ENCODE measurements at regions not wholly inside any gene's neighbourhood (a gene's known extent, or its start where the extent isn't known, plus 50 kb on each side); places are given as distances from the start of the nearest gene placed in this dataset.

GRCh38 chr3:73141525-73141924 lies 80.1 kb downstream of the EBLN2 start:
- Histone ChIP-seq H2BK20ac (ENCODE audit: low read length) (no peak overlapping the region), H3K23ac (ENCODE audit: insufficient read length) (no peak overlapping the region), H4K5ac (ENCODE audit: insufficient read length, low read depth, low read length) (no peak overlapping the region), H3K9ac (replicated peaks in 1 of 4; ENCODE audit: extremely low read depth in 1 of 4, low read depth in 3 of 4, low read length in 3 of 4) (no peak overlapping the region), H3K27me3 (replicated peaks in 1 of 4; ENCODE audit: control insufficient read depth in 3 of 4, extremely low read depth in 1 of 4, insufficient read depth in 3 of 4, low read length in 3 of 4) (no peaks in the 10 kb centered on the region), H3K23me2 (ENCODE audit: low read depth, low read length) (no peaks in the 10 kb centered on the region), H2AFZ (ENCODE audit: low read length) (no peak overlapping the region), H3K79me2 (ENCODE audit: control insufficient read depth in 1 of 2, insufficient read depth in 2 of 2, low read length in 2 of 2) (no peaks in the 10 kb centered on the region), H2BK5ac (ENCODE audit: low read depth, low read length) (no peak overlapping the region), H2BK12ac (ENCODE audit: low read depth, low read length) (no peak overlapping the region), H4K8ac (ENCODE audit: extremely low read depth, insufficient read depth, low read length) (no peak overlapping the region), H3K56ac (replicated peaks; ENCODE audit: insufficient read length, low read depth, low read length) (no peak overlapping the region), H3K27ac (ENCODE audit: low read depth, low read length) (no peak overlapping the region), H3K36me3 (ENCODE audit: control insufficient read depth in 2 of 4, insufficient read depth in 4 of 4, low read length in 3 of 4) (no peaks in the 10 kb centered on the region), H3K4ac (replicated peaks; ENCODE audit: insufficient read length, low read depth, low read length) (no peak overlapping the region), H2BK120ac (replicated peaks; ENCODE audit: low read depth, low read length) (no peak overlapping the region), H4K91ac (replicated peaks; ENCODE audit: insufficient read length, low read length) (no peak overlapping the region), H2AK5ac (ENCODE audit: low read depth, low read length) (no peak overlapping the region), H3K4me3 (ENCODE audit: extremely low read depth in 1 of 4, insufficient read depth in 2 of 4, low read depth in 3 of 4, low read length in 4 of 4) (no peak overlapping the region), H2BK15ac (ENCODE audit: low read length) (no peak overlapping the region), H4K20me1 (replicated peaks in 1 of 2; ENCODE audit: control insufficient read depth in 1 of 2, insufficient read depth in 2 of 2, low read length in 2 of 2) (no peaks in the 10 kb centered on the region), H3K4me2 (ENCODE audit: insufficient read depth in 1 of 2, low read depth in 2 of 2, low read length in 2 of 2) (no peak overlapping the region), H3K4me1 (replicated peaks in 1 of 4; ENCODE audit: control insufficient read depth in 3 of 4, insufficient read depth in 4 of 4, low read length in 3 of 4) (no peaks in the 10 kb centered on the region), H3K79me1 (ENCODE audit: low read depth, low read length) (no peaks in the 10 kb centered on the region), H3K18ac (ENCODE audit: extremely low read depth, low read length) (no peak overlapping the region), H3K14ac (ENCODE audit: insufficient read length) (no peak overlapping the region), H3K9me3 (ENCODE audit: insufficient read depth in 2 of 2, low read depth in 1 of 2, low read length in 1 of 2) (no peaks in the 10 kb centered on the region)
- DNase-seq (ENCODE audit: low read depth in 1 of 2, low spot score in 2 of 2) (no peak), FAIRE-seq (no peak)
- ChIA-PET CTCF (ENCODE audit: partially characterized antibody) (no interaction called here), POLR2A (ENCODE audit: partially characterized antibody) (no interaction called here)
- WGBS, 2 experiments (ENCODE audit: extremely low coverage in 1 of 2, insufficient coverage in 1 of 2, insufficient read length in 1 of 2, insufficient replicate concordance in 2 of 2, low coverage in 1 of 2, low lambda C conversion rate in 2 of 2, missing lambda C conversion rate in 1 of 2): 82% methylated on average over 3 of the region's 3 CpGs; no CpG with 5 or more reads in 1 of the 2 experiments
- TF ChIP-seq CHD1 (IDR thresholded peaks at IDR 0.05; ENCODE audit: low read depth, low read length): no peak
- no peak for TF ChIP-seq POLR2A (IDR thresholded peaks at IDR 0.05; ENCODE audit: control extremely low read depth in 1 of 2, low read depth in 2 of 2, low read length in 2 of 2)
- TF ChIP-seq CREB1 (IDR thresholded peaks at IDR 0.05): no peak
- TF ChIP-seq SP2 (IDR thresholded peaks at IDR 0.05; ENCODE audit: low read length): no peak
- no peak for TF ChIP-seq POLR2AphosphoS5 (IDR thresholded peaks at IDR 0.05; ENCODE audit: low read depth, low read length)
- no peak for TF ChIP-seq FOSL1 (IDR thresholded peaks at IDR 0.05; ENCODE audit: insufficient read depth, low read depth, low read length)
- no peak for TF ChIP-seq ATF2 (IDR thresholded peaks at IDR 0.05; ENCODE audit: low read length)
- no peak for TF ChIP-seq RAD21 (IDR thresholded peaks at IDR 0.05 in 1 of 2, conservative IDR thresholded peaks at IDR 0.05 in 1 of 2; ENCODE audit: low read depth in 2 of 2, low read length in 2 of 2)
- TF ChIP-seq RBBP5 (IDR thresholded peaks at IDR 0.05; ENCODE audit: borderline replicate concordance, low read depth, low read length): no peak
